DND-41 (cell line): ENCODE measurements at regions not wholly inside any gene's neighbourhood (a gene's known extent, or its start where the extent isn't known, plus 50 kb on each side); places are given as distances from the start of the nearest gene placed in this dataset.

ENCODE experiments used
- ATAC-seq: fragments of 200-7000 bp; cut with Tn5 transposase; 3 replicates; pipeline ENCODE4 v1.9.1; 2021; ENCODE audit warnings: low read depth; ENCODE audit not compliant: insufficient read depth
- DNase-seq: peaks from one replicate; pipeline ENCODE4 v3.0.0-alpha.2; 2020
- H2AFZ ChIP-seq: 2 replicates; pipeline ENCODE4 v1.6.0; 2012; ENCODE audit warnings: low read depth, low read length
- H3K27ac ChIP-seq: 2 replicates; pipeline ENCODE4 v1.5.1; 2012; ENCODE audit warnings: low read length, inconsistent platforms
- H3K27me3 ChIP-seq: fragments of 200-600 bp; sonication (generic); 2 replicates; pipeline ENCODE4 v1.6.0; 2012; ENCODE audit warnings: low read length, mild to moderate bottlenecking, inconsistent platforms; ENCODE audit not compliant: insufficient read depth, poor library complexity
- H3K36me3 ChIP-seq: 2 replicates; pipeline ENCODE4 v1.5.1; 2012; ENCODE audit warnings: low read length, inconsistent platforms; ENCODE audit not compliant: insufficient read depth
- H3K4me1 ChIP-seq: 2 replicates; pipeline ENCODE4 v1.5.1; 2012; ENCODE audit warnings: mild to moderate bottlenecking, low read length; ENCODE audit not compliant: insufficient read depth
- H3K4me2 ChIP-seq: 2 replicates; pipeline ENCODE4 v1.6.0; 2012; ENCODE audit warnings: mild to moderate bottlenecking, moderate library complexity, low read length, inconsistent platforms; ENCODE audit not compliant: insufficient read depth
- H3K4me3 ChIP-seq, 2 experiments: fragments of 200-600 bp in 1 of 2; shearing (Covaris generic) in 1 of 2; 2 replicates each; pipeline ENCODE4 v1.5.1; 2012 to 2016; ENCODE audit warnings: inconsistent platforms in 2 of 2, low read length in 2 of 2, mild to moderate bottlenecking in 2 of 2, low read depth in 1 of 2, moderate library complexity in 1 of 2
- H3K79me2 ChIP-seq: 2 replicates; pipeline ENCODE4 v1.6.0; 2012; ENCODE audit warnings: low read length, inconsistent platforms; ENCODE audit not compliant: insufficient read depth
- H3K9ac ChIP-seq: 2 replicates; pipeline ENCODE4 v1.6.0; 2012; ENCODE audit warnings: low read depth, mild to moderate bottlenecking, inconsistent platforms, low read length, moderate library complexity
- H3K9me3 ChIP-seq: 2 replicates; pipeline ENCODE4 v1.5.1; 2012; ENCODE audit warnings: low read length, moderate library complexity, mild to moderate bottlenecking, inconsistent platforms; ENCODE audit not compliant: insufficient read depth, severe bottlenecking
- H4K20me1 ChIP-seq: 2 replicates; pipeline ENCODE4 v1.6.0; 2012; ENCODE audit warnings: low read length; ENCODE audit not compliant: insufficient read depth
- EZH2 ChIP-seq: IDR thresholded peaks from 3 replicates; pipeline ENCODE4 v1.6.1; 2012; ENCODE audit warnings: borderline replicate concordance, low read depth, mild to moderate bottlenecking, moderate library complexity, low read length, inconsistent platforms; ENCODE audit not compliant: severe bottlenecking
- TF ChIP-seq, protein P1 (sequence below): IDR thresholded peaks from 2 replicates; pipeline ENCODE4 v1.5.1; 2012; ENCODE audit warnings: borderline replicate concordance, low read length, moderate library complexity, mild to moderate bottlenecking; ENCODE audit not compliant: poor library complexity, severe bottlenecking; ENCODE audit errors: extremely low read depth

DNA sequence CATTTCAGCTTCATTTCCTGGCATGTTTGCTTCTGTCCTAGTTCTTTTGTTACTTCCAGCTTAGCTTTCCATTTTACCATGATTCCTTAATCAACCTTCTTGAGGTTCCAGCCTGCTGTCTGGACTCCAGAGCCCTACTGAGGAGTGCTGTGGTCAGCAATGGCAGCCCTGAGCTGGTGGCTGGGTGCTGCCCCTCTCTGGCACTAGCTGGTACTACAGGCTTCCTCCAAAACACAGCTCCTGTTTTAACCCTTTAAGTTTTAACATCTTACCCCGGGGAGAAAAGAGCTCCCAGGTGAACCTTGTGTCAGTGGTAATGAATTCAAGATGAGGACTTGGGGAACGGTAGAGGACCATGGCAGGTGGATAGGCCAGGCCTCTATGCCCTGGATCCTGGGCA is 395.5 kb downstream of the TMEM114 start:
- DNase-seq (no peak), ATAC-seq (no peak)
- H3K27me3 ChIP-seq, result peaks cover 2% of the 10 kb centered on the region
- TF ChIP-seq EZH2, result no peak
- TF ChIP-seq, protein P1, sequence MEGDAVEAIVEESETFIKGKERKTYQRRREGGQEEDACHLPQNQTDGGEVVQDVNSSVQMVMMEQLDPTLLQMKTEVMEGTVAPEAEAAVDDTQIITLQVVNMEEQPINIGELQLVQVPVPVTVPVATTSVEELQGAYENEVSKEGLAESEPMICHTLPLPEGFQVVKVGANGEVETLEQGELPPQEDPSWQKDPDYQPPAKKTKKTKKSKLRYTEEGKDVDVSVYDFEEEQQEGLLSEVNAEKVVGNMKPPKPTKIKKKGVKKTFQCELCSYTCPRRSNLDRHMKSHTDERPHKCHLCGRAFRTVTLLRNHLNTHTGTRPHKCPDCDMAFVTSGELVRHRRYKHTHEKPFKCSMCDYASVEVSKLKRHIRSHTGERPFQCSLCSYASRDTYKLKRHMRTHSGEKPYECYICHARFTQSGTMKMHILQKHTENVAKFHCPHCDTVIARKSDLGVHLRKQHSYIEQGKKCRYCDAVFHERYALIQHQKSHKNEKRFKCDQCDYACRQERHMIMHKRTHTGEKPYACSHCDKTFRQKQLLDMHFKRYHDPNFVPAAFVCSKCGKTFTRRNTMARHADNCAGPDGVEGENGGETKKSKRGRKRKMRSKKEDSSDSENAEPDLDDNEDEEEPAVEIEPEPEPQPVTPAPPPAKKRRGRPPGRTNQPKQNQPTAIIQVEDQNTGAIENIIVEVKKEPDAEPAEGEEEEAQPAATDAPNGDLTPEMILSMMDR, result peak; percentile 43
- no peaks in the 10 kb centered on the region for H3K79me2 ChIP-seq
- no peaks in the 10 kb centered on the region; the same call in 1 of the 2 replicates for H4K20me1 ChIP-seq
- no peaks in the 10 kb centered on the region for H3K36me3 ChIP-seq
- H3K27ac ChIP-seq, result no peak overlapping the region
- H3K9me3 ChIP-seq, result no peaks in the 10 kb centered on the region
- H3K4me3 ChIP-seq, result no peak overlapping the region
- H3K4me1 ChIP-seq, result no peaks in the 10 kb centered on the region
- no peak overlapping the region for H2AFZ ChIP-seq
- H3K4me2 ChIP-seq, result no peak overlapping the region
- H3K9ac ChIP-seq, result no peak overlapping the region

DNA sequence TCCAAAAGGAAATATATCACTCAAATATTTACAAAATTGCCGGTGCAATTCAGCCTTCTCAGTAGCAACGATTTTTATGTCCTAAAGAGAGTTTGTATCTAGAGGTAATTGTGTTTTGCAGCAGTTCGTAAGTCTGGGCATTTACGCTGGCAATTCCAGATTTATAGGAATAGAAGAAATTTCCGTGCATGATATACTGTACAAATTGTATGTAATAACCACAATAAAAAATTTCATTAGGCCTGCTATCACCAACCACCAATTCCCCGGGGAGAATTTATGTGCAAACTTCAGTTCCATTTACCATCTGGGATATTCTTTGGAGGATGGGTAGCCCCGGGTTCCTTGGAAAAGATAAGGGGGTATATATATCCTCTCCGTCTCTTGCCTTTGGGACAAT is 401.5 kb downstream of the TMEM114 start:
- TF ChIP-seq EZH2, result no peak
- TF ChIP-seq, protein P1, result no peak
- no peaks in the 10 kb centered on the region for H3K4me1 ChIP-seq
- H3K79me2 ChIP-seq, result no peaks in the 10 kb centered on the region
- no peaks in the 10 kb centered on the region for H4K20me1 ChIP-seq
- no peak overlapping the region for H3K4me2 ChIP-seq
- H3K36me3 ChIP-seq, result no peaks in the 10 kb centered on the region
- no peaks in the 10 kb centered on the region for H3K9me3 ChIP-seq
- H3K27ac ChIP-seq, result no peak overlapping the region
- no peak overlapping the region for H3K9ac ChIP-seq
- peaks cover 4% of the 10 kb centered on the region for H3K27me3 ChIP-seq
- ATAC-seq (no peak), DNase-seq (no peak)
- H2AFZ ChIP-seq, result no peak overlapping the region
- no peak overlapping the region for H3K4me3 ChIP-seq

DNA sequence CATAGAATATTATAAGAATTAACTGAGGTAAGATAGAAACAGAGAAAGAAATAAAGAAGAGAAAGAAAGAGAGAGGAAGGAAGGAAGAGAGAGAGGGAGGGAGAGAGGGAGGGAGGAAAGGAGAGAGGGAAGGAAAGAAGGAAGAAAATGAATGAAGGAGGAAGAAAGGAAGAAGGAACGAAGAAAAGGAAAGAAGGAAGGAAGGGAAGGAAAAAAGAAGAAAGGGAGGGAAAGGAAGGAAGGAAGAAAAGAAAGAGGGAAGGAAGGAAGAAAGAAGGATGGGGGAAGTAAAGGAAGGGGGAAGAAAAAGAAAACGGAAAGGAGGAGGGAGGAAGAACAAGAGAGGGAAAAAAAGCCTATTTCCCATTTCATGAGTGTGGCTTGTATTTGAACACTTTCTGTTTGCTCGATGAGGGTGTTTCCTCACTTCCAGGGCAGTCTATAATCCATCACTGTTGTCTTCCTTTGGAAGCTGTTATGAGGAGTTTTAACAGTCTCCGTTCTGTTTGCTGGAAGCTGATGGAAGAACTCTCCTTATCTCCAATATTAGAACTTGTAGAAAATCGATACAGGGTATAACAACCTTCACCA is 402.4 kb downstream of the TMEM114 start:
- H3K79me2 ChIP-seq, result no peaks in the 10 kb centered on the region
- no peak overlapping the region for H3K4me2 ChIP-seq
- DNase-seq, result no peak
- no peaks in the 10 kb centered on the region for H3K36me3 ChIP-seq
- H3K27ac ChIP-seq, result no peak overlapping the region
- H3K27me3 ChIP-seq, result peaks cover 4% of the 10 kb centered on the region
- no peak overlapping the region for H3K9ac ChIP-seq
- no peaks in the 10 kb centered on the region for H3K4me1 ChIP-seq
- no peaks in the 10 kb centered on the region for H4K20me1 ChIP-seq
- no peaks in the 10 kb centered on the region for H3K9me3 ChIP-seq
- H2AFZ ChIP-seq, result no peak overlapping the region
- TF ChIP-seq EZH2, result no peak
- TF ChIP-seq, protein P1, result no peak
- no peak overlapping the region for H3K4me3 ChIP-seq
- ATAC-seq, result no peak

GRCh38 chr16:8184854-8185253 is 405.5 kb downstream of the TMEM114 start:
- no peak overlapping the region for H2AFZ ChIP-seq
- no peak for ATAC-seq

More at GRCh38 chr16:8184854-8185253, 405.5 kb downstream of the TMEM114 start:
- H4K20me1 ChIP-seq, result no peaks in the 10 kb centered on the region
- peaks cover 2% of the 10 kb centered on the region for H3K27me3 ChIP-seq
- no peak overlapping the region for H3K4me2 ChIP-seq
- no peaks in the 10 kb centered on the region for H3K79me2 ChIP-seq
- H3K9ac ChIP-seq, result no peak overlapping the region
- no peaks in the 10 kb centered on the region for H3K4me1 ChIP-seq
- DNase-seq, result no peak
- no peak for TF ChIP-seq EZH2
- TF ChIP-seq, protein P1, result no peak
- H3K27ac ChIP-seq, result no peak overlapping the region
- H3K36me3 ChIP-seq, result no peaks in the 10 kb centered on the region
- no peak overlapping the region for H3K4me3 ChIP-seq
- H3K9me3 ChIP-seq, result no peaks in the 10 kb centered on the region
